Testis (tissue), 2 donors: ENCODE measurements at regions not wholly inside any gene's neighbourhood (a gene's known extent, or its start where the extent isn't known, plus 50 kb on each side); places are given as distances from the start of the nearest gene placed in this dataset.

Source experiments
- CTCF ChIP-seq, 3 experiments: fragments of 450-650 bp in 2 of 3; fragments of 200-600 bp in 1 of 3; sonication (generic) in 1 of 3; IDR thresholded peaks; one replicate each; pipeline ENCODE4 v1.5.1; 2016 to 2019; ENCODE audit warnings: antibody characterized with exemption in 3 of 3, mild to moderate bottlenecking in 2 of 3, moderate library complexity in 1 of 3
- POLR2A ChIP-seq: fragments of 450-650 bp; IDR thresholded peaks from one replicate; pipeline ENCODE4 v1.6.1; 2017; ENCODE audit warnings: antibody characterized with exemption, mild to moderate bottlenecking, moderate library complexity

GRCh38 chr1:29858646-29859045, 622.3 kb downstream of the PTPRU start:
- no peak for TF ChIP-seq CTCF (IDR thresholded peaks at IDR 0.05)
- no peak for TF ChIP-seq POLR2A
